ENCODE measurements at regions not wholly inside any gene's neighbourhood (a gene's known extent, or its start where the extent isn't known, plus 50 kb on each side); places are given as distances from the start of the nearest gene placed in this dataset.

DNA sequence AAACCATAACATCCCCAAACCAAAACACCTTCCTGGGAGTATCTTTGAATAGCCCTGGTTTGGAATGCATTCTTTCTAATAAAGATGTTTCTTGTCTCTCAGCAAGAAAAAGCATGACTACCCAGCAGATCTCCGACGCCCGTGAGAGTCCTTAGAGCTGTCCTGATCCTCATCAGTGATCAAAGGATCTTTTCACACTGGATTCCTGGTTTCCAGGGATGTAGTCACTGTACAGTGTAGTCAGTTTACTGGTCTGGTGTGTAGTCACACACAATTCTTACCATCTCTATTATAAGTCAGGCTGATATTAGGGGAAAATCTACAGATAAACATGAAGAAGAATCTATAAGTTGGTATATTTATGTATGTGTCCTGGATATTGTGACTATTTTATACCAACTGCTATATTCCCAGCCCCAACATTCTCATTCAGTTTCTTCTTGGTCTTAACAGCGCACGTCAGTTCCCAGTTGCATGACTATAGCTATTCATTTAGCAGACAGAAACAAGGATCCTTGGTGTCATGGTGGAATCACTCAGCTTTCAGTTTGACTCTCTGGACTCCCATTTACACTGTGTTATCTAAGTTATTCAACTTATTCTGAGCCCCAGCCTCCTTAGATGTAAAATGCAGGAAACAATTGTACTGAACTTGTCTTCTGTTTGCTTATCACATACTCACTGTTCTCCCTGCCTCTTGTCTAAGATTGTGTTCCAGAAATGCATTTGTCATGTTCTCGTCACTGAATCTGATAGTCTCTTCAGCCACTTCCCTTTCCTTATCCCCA, 68.3 kb downstream of the SLIT2 start:
- H2AFZ ChIP-seq (ENCODE audit: low read length) = no peak overlapping the region
- peaks cover 2 to 31% of the 10 kb centered on the region in 2 donors for H3K4me1 ChIP-seq (ENCODE audit: control insufficient read depth in 2 of 2, insufficient read depth in 1 of 2, low read depth in 1 of 2, low read length in 2 of 2)
- no peak overlapping the region for H3K4me2 ChIP-seq (ENCODE audit: insufficient read depth, low read length, poor library complexity, severe bottlenecking)
- no peak overlapping the region for H2BK120ac ChIP-seq (ENCODE audit: low read depth, low read length)
- no peak overlapping the region for H3K27ac ChIP-seq (replicated peaks; ENCODE audit: low read length)
- no CpG with 5 or more reads among the region's 6 CpGs for WGBS, 2 donors (ENCODE audit: extremely low coverage in 2 of 2, insufficient read length in 2 of 2, insufficient replicate concordance in 1 of 2)
- no peaks in the 10 kb centered on the region for H3K36me3 ChIP-seq (replicated peaks in 1 of 2; ENCODE audit: control insufficient read depth in 2 of 2, insufficient read depth in 2 of 2, low read length in 2 of 2)
- no peak for DNase-seq (ENCODE audit: low spot score)
- H3K27me3 ChIP-seq (ENCODE audit: control insufficient read depth in 3 of 3, insufficient read depth in 3 of 3, low read depth in 1 of 3, low read length in 3 of 3) = no peaks in the 10 kb centered on the region
- no peaks in the 10 kb centered on the region for H3K79me1 ChIP-seq (ENCODE audit: low read depth, low read length)
- H4K8ac ChIP-seq (ENCODE audit: low read depth, low read length) = no peak overlapping the region
- no peak overlapping the region for H2BK12ac ChIP-seq (ENCODE audit: low read length)
- H3K18ac ChIP-seq (ENCODE audit: low read length) = no peak overlapping the region
- H2BK5ac ChIP-seq (ENCODE audit: low read length) = no peak overlapping the region
- H3K14ac ChIP-seq (ENCODE audit: low read length) = no peak overlapping the region
- no peak overlapping the region for H3K4me3 ChIP-seq (ENCODE audit: low read length in 2 of 2)
- H2AK5ac ChIP-seq (ENCODE audit: low read depth, low read length) = no peak overlapping the region
- no peak overlapping the region for H3K4ac ChIP-seq (ENCODE audit: low read length)
- H3K9me3 ChIP-seq (replicated peaks in 1 of 2; ENCODE audit: control insufficient read depth in 2 of 2, insufficient read depth in 1 of 2, low read depth in 1 of 2, low read length in 2 of 2) = no peaks in the 10 kb centered on the region
- no peak overlapping the region for H3K9ac ChIP-seq (ENCODE audit: low read depth, low read length, poor library complexity)
- H3K23ac ChIP-seq (ENCODE audit: low read depth, low read length, poor library complexity) = no peak overlapping the region
- no peak overlapping the region for H2BK15ac ChIP-seq (ENCODE audit: low read length)
- H4K91ac ChIP-seq (ENCODE audit: low read depth, low read length, poor library complexity) = no peak overlapping the region

DNA sequence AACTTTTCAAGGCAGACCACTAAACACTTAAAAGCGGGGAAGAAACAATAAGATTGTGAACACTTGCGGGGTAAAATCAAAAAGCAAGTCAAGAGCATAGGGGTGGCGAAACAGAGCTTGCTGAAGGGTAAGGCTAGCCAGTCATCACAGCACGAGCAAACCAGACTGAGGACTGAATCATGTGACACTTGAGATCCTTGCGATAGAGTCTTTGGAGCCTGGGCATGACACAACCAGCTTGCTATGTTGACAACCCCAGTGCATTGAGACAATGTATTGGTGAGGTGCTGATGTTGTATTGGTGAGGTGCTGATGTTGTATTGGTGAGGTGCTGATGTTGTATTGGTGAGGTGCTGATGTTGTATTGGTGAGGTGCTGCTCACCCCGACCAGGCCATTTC, 72.3 kb downstream of the SLIT2 start:
- no peak overlapping the region for H2AK5ac ChIP-seq (ENCODE audit: low read depth, low read length)
- no peak overlapping the region for H3K18ac ChIP-seq (ENCODE audit: low read length)
- WGBS, 2 donors (ENCODE audit: extremely low coverage in 2 of 2, insufficient read length in 2 of 2, insufficient replicate concordance in 1 of 2) = no CpG with 5 or more reads among the region's 6 CpGs
- no peak overlapping the region for H3K9ac ChIP-seq (ENCODE audit: low read depth, low read length, poor library complexity)
- H3K4me1 ChIP-seq (ENCODE audit: control insufficient read depth in 2 of 2, insufficient read depth in 1 of 2, low read depth in 1 of 2, low read length in 2 of 2) = peaks cover 0 to 18% of the 10 kb centered on the region in 2 donors
- no peaks in the 10 kb centered on the region for H3K36me3 ChIP-seq (replicated peaks in 1 of 2; ENCODE audit: control insufficient read depth in 2 of 2, insufficient read depth in 2 of 2, low read length in 2 of 2)
- no peak overlapping the region for H3K14ac ChIP-seq (ENCODE audit: low read length)
- no peak overlapping the region for H4K8ac ChIP-seq (ENCODE audit: low read depth, low read length)
- no peak overlapping the region for H3K27ac ChIP-seq (replicated peaks; ENCODE audit: low read length)
- no peaks in the 10 kb centered on the region for H3K79me1 ChIP-seq (ENCODE audit: low read depth, low read length)
- H3K9me3 ChIP-seq (replicated peaks in 1 of 2; ENCODE audit: control insufficient read depth in 2 of 2, insufficient read depth in 1 of 2, low read depth in 1 of 2, low read length in 2 of 2) = no peaks in the 10 kb centered on the region
- H3K23ac ChIP-seq (ENCODE audit: low read depth, low read length, poor library complexity) = no peak overlapping the region
- no peak overlapping the region for H2BK120ac ChIP-seq (ENCODE audit: low read depth, low read length)
- H2BK15ac ChIP-seq (ENCODE audit: low read length) = no peak overlapping the region
- no peak overlapping the region for H3K4me2 ChIP-seq (ENCODE audit: insufficient read depth, low read length, poor library complexity, severe bottlenecking)
- H4K91ac ChIP-seq (ENCODE audit: low read depth, low read length, poor library complexity) = no peak overlapping the region
- H3K4ac ChIP-seq (ENCODE audit: low read length) = no peak overlapping the region
- H2BK12ac ChIP-seq (ENCODE audit: low read length) = no peak overlapping the region
- DNase-seq (ENCODE audit: low spot score) = no peak
- H2AFZ ChIP-seq (ENCODE audit: low read length) = no peak overlapping the region
- no peak overlapping the region for H2BK5ac ChIP-seq (ENCODE audit: low read length)
- no peaks in the 10 kb centered on the region for H3K27me3 ChIP-seq (ENCODE audit: control insufficient read depth in 3 of 3, insufficient read depth in 3 of 3, low read depth in 1 of 3, low read length in 3 of 3)
- no peak overlapping the region for H3K4me3 ChIP-seq (ENCODE audit: low read length in 2 of 2)

DNA sequence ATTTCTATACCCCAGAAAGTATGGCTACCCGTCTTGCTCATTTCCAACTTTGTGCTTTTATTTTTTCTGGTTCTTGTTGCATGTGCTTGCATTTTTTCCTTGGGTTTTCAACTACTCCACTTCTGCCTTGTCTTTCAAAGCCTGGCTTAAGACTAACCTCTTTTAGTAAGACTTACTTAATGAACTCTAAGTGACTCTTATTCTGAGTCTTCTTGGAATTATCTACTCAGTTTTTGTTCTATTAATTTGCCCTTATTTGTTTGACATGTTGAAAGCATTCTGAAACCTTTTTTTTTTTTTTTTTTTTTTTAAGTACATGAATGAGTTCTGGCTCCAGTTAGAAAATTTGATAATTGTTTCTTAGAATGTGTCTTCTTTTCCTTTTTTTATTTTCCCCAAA, 74.8 kb downstream of the SLIT2 start:
- no peaks in the 10 kb centered on the region for H3K36me3 ChIP-seq (replicated peaks in 1 of 2; ENCODE audit: control insufficient read depth in 2 of 2, insufficient read depth in 2 of 2, low read length in 2 of 2)
- no peak overlapping the region for H3K4me2 ChIP-seq (ENCODE audit: insufficient read depth, low read length, poor library complexity, severe bottlenecking)
- no peak overlapping the region for H3K27ac ChIP-seq (replicated peaks; ENCODE audit: low read length)
- H3K18ac ChIP-seq (ENCODE audit: low read length) = no peak overlapping the region
- no peak overlapping the region for H3K23ac ChIP-seq (ENCODE audit: low read depth, low read length, poor library complexity)
- H2BK12ac ChIP-seq (ENCODE audit: low read length) = no peak overlapping the region
- no peak overlapping the region for H2BK5ac ChIP-seq (ENCODE audit: low read length)
- H2AK5ac ChIP-seq (ENCODE audit: low read depth, low read length) = no peak overlapping the region
- WGBS, 2 donors (ENCODE audit: extremely low coverage in 2 of 2, insufficient read length in 2 of 2, insufficient replicate concordance in 1 of 2) = no CpG with 5 or more reads among the region's 1 CpG
- H4K91ac ChIP-seq (ENCODE audit: low read depth, low read length, poor library complexity) = no peak overlapping the region
- no peak overlapping the region for H3K14ac ChIP-seq (ENCODE audit: low read length)
- no peak overlapping the region for H2AFZ ChIP-seq (ENCODE audit: low read length)
- no peaks in the 10 kb centered on the region for H3K27me3 ChIP-seq (ENCODE audit: control insufficient read depth in 3 of 3, insufficient read depth in 3 of 3, low read depth in 1 of 3, low read length in 3 of 3)
- no peak overlapping the region for H3K4ac ChIP-seq (ENCODE audit: low read length)
- no peak overlapping the region for H2BK15ac ChIP-seq (ENCODE audit: low read length)
- no peak overlapping the region for H3K4me3 ChIP-seq (ENCODE audit: low read length in 2 of 2)
- H3K9ac ChIP-seq (ENCODE audit: low read depth, low read length, poor library complexity) = no peak overlapping the region
- no peak overlapping the region for H4K8ac ChIP-seq (ENCODE audit: low read depth, low read length)
- no peak overlapping the region for H2BK120ac ChIP-seq (ENCODE audit: low read depth, low read length)
- peaks cover 0 to 2% of the 10 kb centered on the region in 2 donors for H3K4me1 ChIP-seq (ENCODE audit: control insufficient read depth in 2 of 2, insufficient read depth in 1 of 2, low read depth in 1 of 2, low read length in 2 of 2)
- H3K79me1 ChIP-seq (ENCODE audit: low read depth, low read length) = no peaks in the 10 kb centered on the region
- no peak for DNase-seq (ENCODE audit: low spot score)
- H3K9me3 ChIP-seq (replicated peaks in 1 of 2; ENCODE audit: control insufficient read depth in 2 of 2, insufficient read depth in 1 of 2, low read depth in 1 of 2, low read length in 2 of 2) = no peaks in the 10 kb centered on the region

DNA sequence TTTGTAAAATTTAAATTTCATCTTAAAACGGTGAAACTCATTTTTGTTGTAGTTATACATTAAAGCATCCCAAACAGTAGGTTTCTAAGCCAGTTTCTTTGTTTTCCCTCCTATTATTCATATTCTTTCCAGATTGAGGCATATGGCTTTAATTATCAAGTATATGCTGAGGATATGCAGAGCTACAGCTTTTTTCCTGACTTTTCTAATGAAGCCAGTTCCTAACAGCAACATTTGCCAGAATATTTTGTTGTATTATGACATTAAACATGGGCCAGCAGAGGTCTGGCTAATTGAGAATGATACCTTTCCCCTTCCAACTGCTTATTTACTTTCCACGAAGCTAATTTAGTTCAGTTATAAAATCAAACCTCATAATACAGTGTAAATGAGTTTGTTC, 75.3 kb downstream of the SLIT2 start:
- no peak overlapping the region for H4K91ac ChIP-seq (ENCODE audit: low read depth, low read length, poor library complexity)
- no peak for DNase-seq (ENCODE audit: low spot score)
- H2BK12ac ChIP-seq (ENCODE audit: low read length) = no peak overlapping the region
- H3K27ac ChIP-seq (replicated peaks; ENCODE audit: low read length) = no peak overlapping the region
- no peak overlapping the region for H2BK15ac ChIP-seq (ENCODE audit: low read length)
- no peaks in the 10 kb centered on the region for H3K9me3 ChIP-seq (replicated peaks in 1 of 2; ENCODE audit: control insufficient read depth in 2 of 2, insufficient read depth in 1 of 2, low read depth in 1 of 2, low read length in 2 of 2)
- H2AFZ ChIP-seq (ENCODE audit: low read length) = no peak overlapping the region
- no peak overlapping the region for H3K18ac ChIP-seq (ENCODE audit: low read length)
- H3K36me3 ChIP-seq (replicated peaks in 1 of 2; ENCODE audit: control insufficient read depth in 2 of 2, insufficient read depth in 2 of 2, low read length in 2 of 2) = no peaks in the 10 kb centered on the region
- no peaks in the 10 kb centered on the region for H3K27me3 ChIP-seq (ENCODE audit: control insufficient read depth in 3 of 3, insufficient read depth in 3 of 3, low read depth in 1 of 3, low read length in 3 of 3)
- no peak overlapping the region for H3K23ac ChIP-seq (ENCODE audit: low read depth, low read length, poor library complexity)
- no peak overlapping the region for H2AK5ac ChIP-seq (ENCODE audit: low read depth, low read length)
- H2BK5ac ChIP-seq (ENCODE audit: low read length) = no peak overlapping the region
- H3K14ac ChIP-seq (ENCODE audit: low read length) = no peak overlapping the region
- no peak overlapping the region for H3K4me3 ChIP-seq (ENCODE audit: low read length in 2 of 2)
- no CpG with 5 or more reads among the region's 2 CpGs for WGBS, 2 donors (ENCODE audit: extremely low coverage in 2 of 2, insufficient read length in 2 of 2, insufficient replicate concordance in 1 of 2)
- no peaks in the 10 kb centered on the region for H3K4me1 ChIP-seq (ENCODE audit: control insufficient read depth in 2 of 2, insufficient read depth in 1 of 2, low read depth in 1 of 2, low read length in 2 of 2)
- no peak overlapping the region for H3K9ac ChIP-seq (ENCODE audit: low read depth, low read length, poor library complexity)
- no peak overlapping the region for H2BK120ac ChIP-seq (ENCODE audit: low read depth, low read length)
- H3K4ac ChIP-seq (ENCODE audit: low read length) = no peak overlapping the region
- no peak overlapping the region for H3K4me2 ChIP-seq (ENCODE audit: insufficient read depth, low read length, poor library complexity, severe bottlenecking)
- H3K79me1 ChIP-seq (ENCODE audit: low read depth, low read length) = no peaks in the 10 kb centered on the region
- H4K8ac ChIP-seq (ENCODE audit: low read depth, low read length) = no peak overlapping the region

Measured in neuronal stem cell (in vitro differentiated cells).